RWPE2 (cell line): ENCODE measurements at regions not wholly inside any gene's neighbourhood (a gene's known extent, or its start where the extent isn't known, plus 50 kb on each side); places are given as distances from the start of the nearest gene placed in this dataset.

Experiments used
- ATAC-seq: fragments of 200-7000 bp; cut with Tn5 transposase; 3 replicates; pipeline ENCODE4 v1.9.1; 2021; ENCODE audit warnings: low read depth
- DNase-seq: peaks from one replicate; pipeline ENCODE4 v3.0.0-alpha.2; 2020; ENCODE audit warnings: low spot score
- H3K27ac ChIP-seq: fragments of 450-650 bp; 2 replicates; pipeline ENCODE4 v1.5.1; 2017; ENCODE audit warnings: mild to moderate bottlenecking; ENCODE audit not compliant: poor library complexity, severe bottlenecking
- H3K27me3 ChIP-seq: fragments of 250-450 bp; sonication (Bioruptor Pico); 2 replicates; pipeline ENCODE4 v1.5.1; 2021; ENCODE audit warnings: mild to moderate bottlenecking, moderate library complexity; ENCODE audit not compliant: insufficient read depth, poor library complexity, severe bottlenecking
- H3K36me3 ChIP-seq: fragments of 250-450 bp; sonication (Bioruptor Pico); 2 replicates; pipeline ENCODE4 v1.5.1; 2020; ENCODE audit warnings: low read depth, mild to moderate bottlenecking, moderate library complexity
- H3K4me1 ChIP-seq: fragments of 250-450 bp; sonication (Bioruptor Pico); 2 replicates; pipeline ENCODE4 v1.5.1; 2021; ENCODE audit warnings: mild to moderate bottlenecking, moderate library complexity; ENCODE audit not compliant: insufficient read depth, poor library complexity, severe bottlenecking
- H3K4me3 ChIP-seq: fragments of 250-450 bp; sonication (Bioruptor Pico); 2 replicates; pipeline ENCODE4 v1.5.1; 2021; ENCODE audit warnings: mild to moderate bottlenecking, moderate library complexity; ENCODE audit not compliant: severe bottlenecking
- H3K9me3 ChIP-seq: fragments of 250-450 bp; sonication (Bioruptor Pico); 2 replicates; pipeline ENCODE4 v1.5.1; 2021; ENCODE audit warnings: mild to moderate bottlenecking, moderate library complexity; ENCODE audit not compliant: severe bottlenecking
- TF ChIP-seq, protein P1 (sequence below): fragments of 450-650 bp; IDR thresholded peaks from one replicate; pipeline ENCODE4 v1.5.1; 2017; ENCODE audit warnings: mild to moderate bottlenecking, moderate library complexity; ENCODE audit not compliant: poor library complexity, severe bottlenecking

DNA sequence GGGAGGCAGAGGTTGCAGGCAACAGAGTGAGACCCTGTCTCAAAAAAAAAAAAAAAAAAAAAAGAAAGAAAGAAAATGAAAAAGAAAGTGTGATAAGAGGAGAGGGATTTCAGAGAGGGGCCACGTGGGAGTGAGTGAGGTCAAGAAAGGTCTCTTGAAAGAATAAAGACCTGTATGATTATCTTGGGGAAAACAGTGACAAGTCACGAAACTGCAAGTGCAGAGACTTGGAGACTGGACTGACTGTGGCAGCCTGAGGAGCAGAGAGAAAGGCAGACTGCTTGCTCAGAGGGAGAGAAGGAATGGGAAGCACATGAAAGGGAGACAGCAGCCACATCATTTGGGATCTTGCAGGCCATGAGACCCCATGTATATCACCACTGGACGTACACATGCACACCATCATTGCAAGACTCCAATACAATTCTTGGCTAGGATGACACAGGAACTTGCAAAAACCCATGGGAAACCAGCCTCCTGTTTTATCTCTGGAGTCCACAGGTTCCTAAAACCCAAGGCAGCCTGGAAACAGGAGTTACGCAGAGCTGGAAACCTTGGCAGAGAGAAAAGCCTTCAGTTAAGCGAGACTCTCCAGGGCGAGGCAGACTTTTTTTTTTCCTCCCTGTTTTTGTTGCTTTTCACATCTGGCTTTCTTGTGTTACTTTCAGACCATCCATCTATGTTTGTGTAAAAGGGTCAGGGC, 207.0 kb upstream of the TBL1X start:
- Histone ChIP-seq H3K4me3 (no peak overlapping the region), H3K36me3 (no peaks in the 10 kb centered on the region), H3K9me3 (no peaks in the 10 kb centered on the region), H3K27ac (no peak overlapping the region), H3K27me3 (no peaks in the 10 kb centered on the region), H3K4me1 (no peaks in the 10 kb centered on the region)
- no peak for ATAC-seq
- DNase-seq, result no peak
- TF ChIP-seq, protein P1, sequence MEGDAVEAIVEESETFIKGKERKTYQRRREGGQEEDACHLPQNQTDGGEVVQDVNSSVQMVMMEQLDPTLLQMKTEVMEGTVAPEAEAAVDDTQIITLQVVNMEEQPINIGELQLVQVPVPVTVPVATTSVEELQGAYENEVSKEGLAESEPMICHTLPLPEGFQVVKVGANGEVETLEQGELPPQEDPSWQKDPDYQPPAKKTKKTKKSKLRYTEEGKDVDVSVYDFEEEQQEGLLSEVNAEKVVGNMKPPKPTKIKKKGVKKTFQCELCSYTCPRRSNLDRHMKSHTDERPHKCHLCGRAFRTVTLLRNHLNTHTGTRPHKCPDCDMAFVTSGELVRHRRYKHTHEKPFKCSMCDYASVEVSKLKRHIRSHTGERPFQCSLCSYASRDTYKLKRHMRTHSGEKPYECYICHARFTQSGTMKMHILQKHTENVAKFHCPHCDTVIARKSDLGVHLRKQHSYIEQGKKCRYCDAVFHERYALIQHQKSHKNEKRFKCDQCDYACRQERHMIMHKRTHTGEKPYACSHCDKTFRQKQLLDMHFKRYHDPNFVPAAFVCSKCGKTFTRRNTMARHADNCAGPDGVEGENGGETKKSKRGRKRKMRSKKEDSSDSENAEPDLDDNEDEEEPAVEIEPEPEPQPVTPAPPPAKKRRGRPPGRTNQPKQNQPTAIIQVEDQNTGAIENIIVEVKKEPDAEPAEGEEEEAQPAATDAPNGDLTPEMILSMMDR, result no peak

DNA sequence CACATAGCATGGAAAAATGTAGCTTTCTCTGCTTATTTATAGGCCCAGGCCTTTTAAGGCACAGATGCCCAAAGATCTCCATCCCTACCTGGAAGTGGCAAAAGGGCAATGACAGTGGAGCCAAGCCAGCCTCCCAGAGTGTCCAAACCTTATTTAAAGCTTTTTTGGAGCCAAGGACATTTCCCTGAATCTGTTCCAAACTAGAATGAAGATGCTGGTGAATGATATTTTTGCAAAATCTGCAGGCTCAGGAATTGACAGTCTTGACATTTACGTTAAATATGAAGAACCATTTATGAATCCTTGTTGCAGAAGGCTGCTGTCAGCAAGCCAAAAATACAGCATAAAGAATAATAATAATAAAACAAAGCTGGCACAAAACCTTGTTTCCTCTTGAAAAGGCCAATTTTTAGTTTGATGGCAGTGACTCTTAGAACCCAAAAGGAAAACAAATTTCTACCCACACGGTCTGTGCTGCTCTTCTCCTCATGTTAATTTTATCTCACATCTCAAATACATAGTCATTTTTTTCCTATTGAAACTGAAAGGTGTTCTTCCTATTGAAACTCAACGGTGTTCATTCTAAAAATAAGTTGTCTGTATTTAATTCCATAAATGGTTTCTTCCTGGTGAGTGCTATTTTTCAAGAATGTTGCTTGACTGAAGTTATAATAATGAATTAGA, 206.3 kb upstream of the TBL1X start:
- TF ChIP-seq, protein P1, result no peak
- no peak for ATAC-seq
- Histone ChIP-seq H3K4me3 (no peak overlapping the region), H3K27ac (no peak overlapping the region), H3K4me1 (no peaks in the 10 kb centered on the region), H3K36me3 (no peaks in the 10 kb centered on the region), H3K27me3 (no peaks in the 10 kb centered on the region), H3K9me3 (no peaks in the 10 kb centered on the region)
- no peak for DNase-seq

DNA sequence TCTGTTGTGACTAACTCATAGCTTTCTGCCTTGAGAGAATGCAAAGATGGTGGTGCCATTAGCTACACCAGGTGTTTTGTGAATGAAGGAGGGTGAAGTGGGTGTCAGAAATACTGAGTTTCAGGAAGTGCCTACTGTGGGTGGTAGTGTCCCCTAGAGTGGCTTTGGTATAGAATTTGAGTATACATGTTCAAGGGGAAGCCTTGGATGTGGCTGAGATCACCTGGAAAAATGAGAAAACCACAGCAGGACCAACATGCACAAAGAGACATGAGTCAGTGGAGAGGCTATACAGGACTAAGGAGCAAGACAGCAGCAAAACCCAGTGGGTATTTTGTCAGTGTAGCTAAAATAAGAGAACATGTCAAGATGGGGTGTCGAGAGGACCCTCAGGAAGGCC, 204.3 kb upstream of the TBL1X start:
- TF ChIP-seq, protein P1, result no peak
- Histone ChIP-seq H3K36me3 (no peaks in the 10 kb centered on the region), H3K4me3 (no peak overlapping the region), H3K27ac (no peak overlapping the region), H3K27me3 (no peaks in the 10 kb centered on the region), H3K9me3 (no peaks in the 10 kb centered on the region), H3K4me1 (no peaks in the 10 kb centered on the region)
- DNase-seq (no peak), ATAC-seq (no peak)

DNA sequence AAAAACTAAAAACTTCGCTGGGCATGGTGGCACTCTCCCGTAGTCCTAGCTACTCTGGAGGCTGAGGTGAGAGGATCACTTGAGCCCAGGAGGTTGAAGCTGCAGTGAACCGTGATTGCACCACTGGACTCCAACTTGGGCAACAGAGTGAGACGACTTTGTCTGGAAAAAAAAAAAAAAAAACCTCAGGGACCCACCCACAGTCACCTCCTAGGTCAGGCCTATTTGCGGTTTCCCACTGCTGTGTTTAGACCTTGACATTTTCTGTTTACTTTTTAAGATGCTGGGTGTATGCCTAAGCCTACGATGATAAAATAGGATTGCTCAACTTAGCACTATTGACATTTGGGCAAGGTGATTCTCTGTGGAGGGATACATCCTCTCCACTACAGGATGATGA, 197.4 kb upstream of the TBL1X start:
- H3K27me3 ChIP-seq, result no peaks in the 10 kb centered on the region
- no peaks in the 10 kb centered on the region for H3K4me1 ChIP-seq
- no peak overlapping the region for H3K4me3 ChIP-seq
- ATAC-seq (peak; percentile 38; the same call in 1 of the 3 replicates), DNase-seq (no peak)
- H3K36me3 ChIP-seq, result no peaks in the 10 kb centered on the region
- TF ChIP-seq, protein P1, result no peak
- H3K27ac ChIP-seq, result no peak overlapping the region
- H3K9me3 ChIP-seq, result no peaks in the 10 kb centered on the region

DNA sequence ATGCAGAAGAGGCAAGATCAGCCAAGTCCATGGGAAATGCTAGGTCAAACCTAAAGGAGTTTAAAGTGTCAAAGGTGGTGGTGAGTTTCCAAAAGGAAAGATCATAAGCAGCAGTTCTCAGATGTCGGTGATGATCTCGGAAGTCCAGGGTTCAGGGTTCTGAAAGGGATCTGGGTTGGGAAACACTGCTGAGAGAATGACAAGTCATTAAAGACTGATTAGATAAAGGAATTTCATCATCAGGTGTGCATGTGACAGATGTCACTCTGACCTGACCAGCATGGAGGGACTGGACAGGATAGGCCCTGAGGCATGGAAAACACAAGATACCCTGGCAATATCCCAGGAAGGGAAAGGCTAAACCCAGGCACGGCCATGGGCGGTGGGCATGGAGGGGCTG, 195.7 kb upstream of the TBL1X start:
- no peak overlapping the region for H3K4me3 ChIP-seq
- no peaks in the 10 kb centered on the region for H3K36me3 ChIP-seq
- TF ChIP-seq, protein P1, result no peak
- no peak overlapping the region for H3K27ac ChIP-seq
- no peaks in the 10 kb centered on the region for H3K4me1 ChIP-seq
- ATAC-seq, result no peak
- H3K9me3 ChIP-seq, result no peaks in the 10 kb centered on the region
- no peak for DNase-seq
- H3K27me3 ChIP-seq, result no peaks in the 10 kb centered on the region
